ENCODE measurements at regions not wholly inside any gene's neighbourhood (a gene's known extent, or its start where the extent isn't known, plus 50 kb on each side); places are given as distances from the start of the nearest gene placed in this dataset.

DNA sequence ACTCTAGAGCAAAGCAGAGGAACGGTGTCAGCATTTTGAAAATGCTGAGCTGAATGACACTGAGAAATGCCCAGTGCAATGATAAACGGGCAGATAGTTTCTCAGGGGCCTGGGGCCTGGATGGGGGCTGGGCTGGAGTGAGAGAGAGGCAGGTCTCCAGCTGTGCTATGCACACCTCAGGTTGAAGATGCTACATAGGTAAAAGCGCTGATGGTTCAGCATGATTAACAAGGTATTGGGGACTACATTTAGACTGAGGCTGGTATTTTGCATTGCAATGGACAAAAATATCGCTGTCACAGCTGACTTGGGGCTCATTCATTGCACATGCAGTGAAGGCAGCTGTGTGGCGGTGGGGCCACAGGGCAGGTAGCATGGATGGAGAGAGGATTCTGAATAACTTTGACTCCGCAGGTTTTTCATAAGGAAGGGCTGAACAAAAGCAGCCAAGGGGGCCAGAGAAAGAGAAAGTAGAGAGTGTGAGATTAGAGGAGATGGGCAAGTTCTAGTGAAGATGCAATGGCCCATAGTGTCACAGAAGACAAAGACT lies 290.8 kb upstream of the ZNF32 start:
- no peak overlapping the region for H3K9ac ChIP-seq (ENCODE audit: low read depth in 1 of 2, low read length in 2 of 2)
- WGBS, result 75% methylated on average over 6 of the region's 6 CpGs
- peak; percentile 14 for DNase-seq (ENCODE audit: low spot score)
- H3K27ac ChIP-seq (ENCODE audit: low read depth in 1 of 2, low read length in 2 of 2), result no peak overlapping the region
- TF ChIP-seq NR2F2 (IDR thresholded peaks at IDR 0.05) (no peak), HNF4G (IDR thresholded peaks at IDR 0.05) (no peak), SP1 (IDR thresholded peaks at IDR 0.05) (no peak), HNF4A (conservative IDR thresholded peaks at IDR 0.05) (no peak), EGR1 (IDR thresholded peaks at IDR 0.05; ENCODE audit: low read depth in 2 of 2) (no peak), FOXA2 (IDR thresholded peaks at IDR 0.05) (no peak), FOXA1 (IDR thresholded peaks at IDR 0.05) (no peak), GABPA (IDR thresholded peaks at IDR 0.05 in 1 of 2, conservative IDR thresholded peaks at IDR 0.05 in 1 of 2) (no peak), JUND (IDR thresholded peaks at IDR 0.05) (no peak), RXRA (IDR thresholded peaks at IDR 0.05) (no peak), RAD21 (IDR thresholded peaks at IDR 0.05) (no peak)
- TF ChIP-seq, protein P1, sequence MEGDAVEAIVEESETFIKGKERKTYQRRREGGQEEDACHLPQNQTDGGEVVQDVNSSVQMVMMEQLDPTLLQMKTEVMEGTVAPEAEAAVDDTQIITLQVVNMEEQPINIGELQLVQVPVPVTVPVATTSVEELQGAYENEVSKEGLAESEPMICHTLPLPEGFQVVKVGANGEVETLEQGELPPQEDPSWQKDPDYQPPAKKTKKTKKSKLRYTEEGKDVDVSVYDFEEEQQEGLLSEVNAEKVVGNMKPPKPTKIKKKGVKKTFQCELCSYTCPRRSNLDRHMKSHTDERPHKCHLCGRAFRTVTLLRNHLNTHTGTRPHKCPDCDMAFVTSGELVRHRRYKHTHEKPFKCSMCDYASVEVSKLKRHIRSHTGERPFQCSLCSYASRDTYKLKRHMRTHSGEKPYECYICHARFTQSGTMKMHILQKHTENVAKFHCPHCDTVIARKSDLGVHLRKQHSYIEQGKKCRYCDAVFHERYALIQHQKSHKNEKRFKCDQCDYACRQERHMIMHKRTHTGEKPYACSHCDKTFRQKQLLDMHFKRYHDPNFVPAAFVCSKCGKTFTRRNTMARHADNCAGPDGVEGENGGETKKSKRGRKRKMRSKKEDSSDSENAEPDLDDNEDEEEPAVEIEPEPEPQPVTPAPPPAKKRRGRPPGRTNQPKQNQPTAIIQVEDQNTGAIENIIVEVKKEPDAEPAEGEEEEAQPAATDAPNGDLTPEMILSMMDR (IDR thresholded peaks at IDR 0.05; ENCODE audit: low read depth, low read length, missing input control), result no peak
- TF ChIP-seq, protein P2, sequence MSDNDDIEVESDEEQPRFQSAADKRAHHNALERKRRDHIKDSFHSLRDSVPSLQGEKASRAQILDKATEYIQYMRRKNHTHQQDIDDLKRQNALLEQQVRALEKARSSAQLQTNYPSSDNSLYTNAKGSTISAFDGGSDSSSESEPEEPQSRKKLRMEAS (IDR thresholded peaks at IDR 0.05), result no peak
- TF ChIP-seq, protein P3, sequence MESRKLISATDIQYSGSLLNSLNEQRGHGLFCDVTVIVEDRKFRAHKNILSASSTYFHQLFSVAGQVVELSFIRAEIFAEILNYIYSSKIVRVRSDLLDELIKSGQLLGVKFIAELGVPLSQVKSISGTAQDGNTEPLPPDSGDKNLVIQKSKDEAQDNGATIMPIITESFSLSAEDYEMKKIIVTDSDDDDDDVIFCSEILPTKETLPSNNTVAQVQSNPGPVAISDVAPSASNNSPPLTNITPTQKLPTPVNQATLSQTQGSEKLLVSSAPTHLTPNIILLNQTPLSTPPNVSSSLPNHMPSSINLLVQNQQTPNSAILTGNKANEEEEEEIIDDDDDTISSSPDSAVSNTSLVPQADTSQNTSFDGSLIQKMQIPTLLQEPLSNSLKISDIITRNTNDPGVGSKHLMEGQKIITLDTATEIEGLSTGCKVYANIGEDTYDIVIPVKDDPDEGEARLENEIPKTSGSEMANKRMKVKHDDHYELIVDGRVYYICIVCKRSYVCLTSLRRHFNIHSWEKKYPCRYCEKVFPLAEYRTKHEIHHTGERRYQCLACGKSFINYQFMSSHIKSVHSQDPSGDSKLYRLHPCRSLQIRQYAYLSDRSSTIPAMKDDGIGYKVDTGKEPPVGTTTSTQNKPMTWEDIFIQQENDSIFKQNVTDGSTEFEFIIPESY (IDR thresholded peaks at IDR 0.05), result no peak
- no peaks in the 10 kb centered on the region for H3K27me3 ChIP-seq (ENCODE audit: control insufficient read depth in 4 of 4, insufficient read depth in 4 of 4, low read length in 3 of 4)
- H3K4me1 ChIP-seq (ENCODE audit: control insufficient read depth in 4 of 4, insufficient read depth in 4 of 4, low read length in 3 of 4), result no peaks in the 10 kb centered on the region
- no peak overlapping the region for H3K4me3 ChIP-seq (ENCODE audit: low read depth in 1 of 3, low read length in 3 of 3)
- H3K9me3 ChIP-seq (ENCODE audit: control insufficient read depth in 4 of 4, low read length in 3 of 4), result no peaks in the 10 kb centered on the region
- H3K36me3 ChIP-seq (ENCODE audit: control insufficient read depth in 4 of 4, insufficient read depth in 3 of 4, low read depth in 1 of 4, low read length in 3 of 4), result no peaks in the 10 kb centered on the region

DNA sequence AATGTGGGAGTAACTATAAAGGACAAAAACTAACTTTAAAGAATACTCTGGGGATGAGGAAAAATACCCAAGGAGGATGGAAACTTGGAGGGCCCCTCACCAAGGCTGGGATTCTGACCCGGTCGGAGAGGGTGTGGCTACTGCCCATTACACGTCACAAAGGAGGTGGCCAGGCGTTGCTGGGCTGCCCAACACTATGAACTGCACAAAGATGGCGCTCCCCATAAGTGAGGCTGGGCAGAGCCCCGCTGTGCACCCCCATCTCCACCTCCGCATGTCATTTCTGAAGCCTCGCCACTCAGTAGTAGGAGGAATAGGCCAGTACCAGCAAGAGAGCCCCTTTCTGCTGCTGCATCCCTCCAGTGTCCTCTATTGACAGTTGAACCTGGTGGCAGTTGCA lies 290.1 kb upstream of the ZNF32 start:
- no peaks in the 10 kb centered on the region for H3K27me3 ChIP-seq (ENCODE audit: control insufficient read depth in 4 of 4, insufficient read depth in 4 of 4, low read length in 3 of 4)
- WGBS, result 76% methylated on average over 8 of the region's 8 CpGs

More for the DNA sequence above, 290.1 kb upstream of the ZNF32 start:
- Histone ChIP-seq H3K4me3 (ENCODE audit: low read depth in 1 of 3, low read length in 3 of 3) (no peak overlapping the region), H3K9me3 (ENCODE audit: control insufficient read depth in 4 of 4, low read length in 3 of 4) (no peaks in the 10 kb centered on the region), H3K4me1 (ENCODE audit: control insufficient read depth in 4 of 4, insufficient read depth in 4 of 4, low read length in 3 of 4) (no peaks in the 10 kb centered on the region), H3K27ac (ENCODE audit: low read depth in 1 of 2, low read length in 2 of 2) (no peak overlapping the region), H3K9ac (ENCODE audit: low read depth in 1 of 2, low read length in 2 of 2) (no peak overlapping the region), H3K36me3 (ENCODE audit: control insufficient read depth in 4 of 4, insufficient read depth in 3 of 4, low read depth in 1 of 4, low read length in 3 of 4) (no peaks in the 10 kb centered on the region)
- peak; percentile 20 for DNase-seq (ENCODE audit: low spot score)
- no peak for TF ChIP-seq HNF4G (IDR thresholded peaks at IDR 0.05)
- TF ChIP-seq FOXA2 (IDR thresholded peaks at IDR 0.05), result no peak
- TF ChIP-seq, protein P3 (IDR thresholded peaks at IDR 0.05), result no peak
- no peak for TF ChIP-seq FOXA1 (IDR thresholded peaks at IDR 0.05)
- TF ChIP-seq EGR1 (IDR thresholded peaks at IDR 0.05; ENCODE audit: low read depth in 2 of 2), result no peak
- TF ChIP-seq, protein P2 (IDR thresholded peaks at IDR 0.05), result no peak
- TF ChIP-seq, protein P4, sequence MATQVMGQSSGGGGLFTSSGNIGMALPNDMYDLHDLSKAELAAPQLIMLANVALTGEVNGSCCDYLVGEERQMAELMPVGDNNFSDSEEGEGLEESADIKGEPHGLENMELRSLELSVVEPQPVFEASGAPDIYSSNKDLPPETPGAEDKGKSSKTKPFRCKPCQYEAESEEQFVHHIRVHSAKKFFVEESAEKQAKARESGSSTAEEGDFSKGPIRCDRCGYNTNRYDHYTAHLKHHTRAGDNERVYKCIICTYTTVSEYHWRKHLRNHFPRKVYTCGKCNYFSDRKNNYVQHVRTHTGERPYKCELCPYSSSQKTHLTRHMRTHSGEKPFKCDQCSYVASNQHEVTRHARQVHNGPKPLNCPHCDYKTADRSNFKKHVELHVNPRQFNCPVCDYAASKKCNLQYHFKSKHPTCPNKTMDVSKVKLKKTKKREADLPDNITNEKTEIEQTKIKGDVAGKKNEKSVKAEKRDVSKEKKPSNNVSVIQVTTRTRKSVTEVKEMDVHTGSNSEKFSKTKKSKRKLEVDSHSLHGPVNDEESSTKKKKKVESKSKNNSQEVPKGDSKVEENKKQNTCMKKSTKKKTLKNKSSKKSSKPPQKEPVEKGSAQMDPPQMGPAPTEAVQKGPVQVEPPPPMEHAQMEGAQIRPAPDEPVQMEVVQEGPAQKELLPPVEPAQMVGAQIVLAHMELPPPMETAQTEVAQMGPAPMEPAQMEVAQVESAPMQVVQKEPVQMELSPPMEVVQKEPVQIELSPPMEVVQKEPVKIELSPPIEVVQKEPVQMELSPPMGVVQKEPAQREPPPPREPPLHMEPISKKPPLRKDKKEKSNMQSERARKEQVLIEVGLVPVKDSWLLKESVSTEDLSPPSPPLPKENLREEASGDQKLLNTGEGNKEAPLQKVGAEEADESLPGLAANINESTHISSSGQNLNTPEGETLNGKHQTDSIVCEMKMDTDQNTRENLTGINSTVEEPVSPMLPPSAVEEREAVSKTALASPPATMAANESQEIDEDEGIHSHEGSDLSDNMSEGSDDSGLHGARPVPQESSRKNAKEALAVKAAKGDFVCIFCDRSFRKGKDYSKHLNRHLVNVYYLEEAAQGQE (IDR thresholded peaks at IDR 0.05), result no peak
- TF ChIP-seq NR2F2 (IDR thresholded peaks at IDR 0.05), result no peak
- no peak for TF ChIP-seq RAD21 (IDR thresholded peaks at IDR 0.05)

Data from liver (tissue), 8 donors.